ENCODE measurements at regions not wholly inside any gene's neighbourhood (a gene's known extent, or its start where the extent isn't known, plus 50 kb on each side); places are given as distances from the start of the nearest gene placed in this dataset.

GRCh38 chr2:41234093-41234492 is 782.2 kb upstream of the SLC8A1 start:
- Mint-ChIP-seq H3K27me3 (ENCODE audit: low read depth in 3 of 3) (peaks cover 0 to 1% (median 0%) of the 10 kb centered on the region in 3 donors), H3K4me3 (no peak overlapping the region), H3K9me3 (peaks cover 10 to 35% (median 15%) of the 10 kb centered on the region in 6 donors), H3K4me1 (no peaks in the 10 kb centered on the region), H3K27ac (no peak overlapping the region), H3K36me3 (peaks cover 0 to 4% (median 0%) of the 10 kb centered on the region in 3 donors)
- DNase-seq = no peak

- H3K9me3 Mint-ChIP-seq = peaks cover 0 to 2% (median 0%) of the 10 kb centered on the region in 6 donors
- DNase-seq = no peak
- H3K27ac Mint-ChIP-seq = no peak overlapping the region
- H3K4me1 Mint-ChIP-seq = no peaks in the 10 kb centered on the region
- H3K27me3 Mint-ChIP-seq (ENCODE audit: low read depth in 3 of 3) = peaks cover 0 to 2% (median 2%) of the 10 kb centered on the region in 3 donors
- H3K36me3 Mint-ChIP-seq = no peaks in the 10 kb centered on the region
- no peak overlapping the region for H3K4me3 Mint-ChIP-seq
Observed at GRCh38 chr2:41241325-41242000, 789.6 kb upstream of the SLC8A1 start.

GRCh38 chr2:41242001-41242331 is 790.1 kb upstream of the SLC8A1 start:
- Mint-ChIP-seq H3K36me3 (no peaks in the 10 kb centered on the region), H3K4me3 (no peak overlapping the region), H3K4me1 (no peaks in the 10 kb centered on the region)

GRCh38 chr2:41267929-41268659 is 779.7 kb upstream of the PKDCC start:
- Mint-ChIP-seq H3K4me1 (no peaks in the 10 kb centered on the region), H3K27ac (no peak overlapping the region), H3K27me3 (ENCODE audit: low read depth in 3 of 3) (peaks cover 0 to 2% (median 0%) of the 10 kb centered on the region in 3 donors), H3K36me3 (no peaks in the 10 kb centered on the region), H3K4me3 (no peak overlapping the region), H3K9me3 (peaks cover 0 to 5% (median 0%) of the 10 kb centered on the region in 6 donors)
- DNase-seq = no peak

More at GRCh38 chr2:41242001-41242331, 790.1 kb upstream of the SLC8A1 start:
- no peak for DNase-seq
- Mint-ChIP-seq H3K27ac (no peak overlapping the region), H3K9me3 (peaks cover 0 to 3% (median 0%) of the 10 kb centered on the region in 6 donors), H3K27me3 (ENCODE audit: low read depth in 3 of 3) (peaks cover 0 to 2% (median 2%) of the 10 kb centered on the region in 3 donors)

GRCh38 chr2:41283079-41283775 is 764.6 kb upstream of the PKDCC start:
- peaks cover 0 to 9% (median under 1%) of the 10 kb centered on the region in 6 donors for H3K9me3 Mint-ChIP-seq
- DNase-seq = no peak
- H3K4me1 Mint-ChIP-seq = no peaks in the 10 kb centered on the region
- no peak overlapping the region for H3K27ac Mint-ChIP-seq
- no peaks in the 10 kb centered on the region for H3K36me3 Mint-ChIP-seq
- H3K4me3 Mint-ChIP-seq = no peak overlapping the region
- no peaks in the 10 kb centered on the region for H3K27me3 Mint-ChIP-seq (ENCODE audit: low read depth in 3 of 3)

GRCh38 chr2:41293491-41293890 is 754.3 kb upstream of the PKDCC start:
- DNase-seq = no peak
- Mint-ChIP-seq H3K27ac (no peak overlapping the region), H3K4me3 (no peak overlapping the region), H3K9me3 (peaks cover 0 to 3% (median 0%) of the 10 kb centered on the region in 6 donors), H3K27me3 (ENCODE audit: low read depth in 3 of 3) (no peaks in the 10 kb centered on the region), H3K4me1 (no peaks in the 10 kb centered on the region), H3K36me3 (no peaks in the 10 kb centered on the region)

GRCh38 chr2:41294331-41294730 is 753.5 kb upstream of the PKDCC start:
- H3K36me3 Mint-ChIP-seq = no peaks in the 10 kb centered on the region
- no peak overlapping the region for H3K4me3 Mint-ChIP-seq
- no peaks in the 10 kb centered on the region for H3K27me3 Mint-ChIP-seq (ENCODE audit: low read depth in 3 of 3)
- no peak overlapping the region for H3K27ac Mint-ChIP-seq
- peaks cover 0 to 3% (median 0%) of the 10 kb centered on the region in 6 donors for H3K9me3 Mint-ChIP-seq
- no peaks in the 10 kb centered on the region for H3K4me1 Mint-ChIP-seq
- DNase-seq = no peak

- H3K27ac Mint-ChIP-seq = no peak overlapping the region
- no peak for DNase-seq
- H3K4me1 Mint-ChIP-seq = no peaks in the 10 kb centered on the region
- H3K36me3 Mint-ChIP-seq = no peaks in the 10 kb centered on the region
- H3K4me3 Mint-ChIP-seq = no peak overlapping the region
- no peaks in the 10 kb centered on the region for H3K27me3 Mint-ChIP-seq (ENCODE audit: low read depth in 3 of 3)
- H3K9me3 Mint-ChIP-seq = peaks cover 0 to 4% (median 2%) of the 10 kb centered on the region in 6 donors
Observed at GRCh38 chr2:41313082-41313481, 734.7 kb upstream of the PKDCC start.

- Mint-ChIP-seq H3K4me1 (no peaks in the 10 kb centered on the region), H3K9me3 (peaks cover 0 to 4% (median 2%) of the 10 kb centered on the region in 6 donors), H3K36me3 (no peaks in the 10 kb centered on the region), H3K4me3 (no peak overlapping the region), H3K27ac (no peak overlapping the region), H3K27me3 (ENCODE audit: low read depth in 3 of 3) (no peaks in the 10 kb centered on the region)
- no peak for DNase-seq
Observed at GRCh38 chr2:41314511-41315070, 733.2 kb upstream of the PKDCC start.

GRCh38 chr2:41319437-41319836 is 728.4 kb upstream of the PKDCC start:
- Mint-ChIP-seq H3K27me3 (ENCODE audit: low read depth in 3 of 3) (peaks cover 0 to 2% (median 1%) of the 10 kb centered on the region in 3 donors), H3K36me3 (no peaks in the 10 kb centered on the region)

GRCh38 chr2:41320491-41320890 is 727.3 kb upstream of the PKDCC start:
- Mint-ChIP-seq H3K36me3 (no peaks in the 10 kb centered on the region), H3K9me3 (peaks cover 0 to 2% (median 0%) of the 10 kb centered on the region in 6 donors), H3K4me1 (no peaks in the 10 kb centered on the region), H3K4me3 (no peak overlapping the region), H3K27ac (no peak overlapping the region), H3K27me3 (ENCODE audit: low read depth in 3 of 3) (peaks cover 0 to 2% (median 1%) of the 10 kb centered on the region in 3 donors)
- DNase-seq = no peak

More at GRCh38 chr2:41319437-41319836, 728.4 kb upstream of the PKDCC start:
- peaks cover 0 to 2% (median 0%) of the 10 kb centered on the region in 6 donors for H3K9me3 Mint-ChIP-seq
- H3K27ac Mint-ChIP-seq = no peak overlapping the region
- no peak for DNase-seq
- H3K4me1 Mint-ChIP-seq = no peaks in the 10 kb centered on the region
- no peak overlapping the region for H3K4me3 Mint-ChIP-seq

- Mint-ChIP-seq H3K27ac (no peak overlapping the region), H3K27me3 (ENCODE audit: low read depth in 3 of 3) (peaks cover 0 to 2% (median 1%) of the 10 kb centered on the region in 3 donors), H3K36me3 (no peaks in the 10 kb centered on the region), H3K4me1 (no peaks in the 10 kb centered on the region), H3K4me3 (no peak overlapping the region), H3K9me3 (peaks cover 0 to 2% (median 0%) of the 10 kb centered on the region in 6 donors)
- DNase-seq = no peak
Observed at GRCh38 chr2:41321351-41321750, 726.5 kb upstream of the PKDCC start.

- H3K36me3 Mint-ChIP-seq = no peaks in the 10 kb centered on the region
- no peaks in the 10 kb centered on the region for H3K4me1 Mint-ChIP-seq
- no peak for DNase-seq
- H3K27ac Mint-ChIP-seq = no peak overlapping the region
- H3K27me3 Mint-ChIP-seq (ENCODE audit: low read depth in 3 of 3) = no peaks in the 10 kb centered on the region
- peaks cover 0 to 2% (median 0%) of the 10 kb centered on the region in 6 donors for H3K9me3 Mint-ChIP-seq
- H3K4me3 Mint-ChIP-seq = no peak overlapping the region
Observed at GRCh38 chr2:41326851-41327250, 721.0 kb upstream of the PKDCC start.

GRCh38 chr2:41329040-41329439 is 718.8 kb upstream of the PKDCC start:
- Mint-ChIP-seq H3K4me3 (no peak overlapping the region), H3K9me3 (no peaks in the 10 kb centered on the region), H3K36me3 (no peaks in the 10 kb centered on the region), H3K27me3 (ENCODE audit: low read depth in 3 of 3) (no peaks in the 10 kb centered on the region), H3K27ac (no peak overlapping the region), H3K4me1 (no peaks in the 10 kb centered on the region)
- DNase-seq = no peak

Data from immature natural killer cell (primary cell).